ENCODE measurements at regions not wholly inside any gene's neighbourhood (a gene's known extent, or its start where the extent isn't known, plus 50 kb on each side); places are given as distances from the start of the nearest gene placed in this dataset.
"Not testable (repeated sequence)": the region's sequence is repeated elsewhere in the genome, so short reads cannot be mapped to it uniquely, and the experiment has no call there.

DNA sequence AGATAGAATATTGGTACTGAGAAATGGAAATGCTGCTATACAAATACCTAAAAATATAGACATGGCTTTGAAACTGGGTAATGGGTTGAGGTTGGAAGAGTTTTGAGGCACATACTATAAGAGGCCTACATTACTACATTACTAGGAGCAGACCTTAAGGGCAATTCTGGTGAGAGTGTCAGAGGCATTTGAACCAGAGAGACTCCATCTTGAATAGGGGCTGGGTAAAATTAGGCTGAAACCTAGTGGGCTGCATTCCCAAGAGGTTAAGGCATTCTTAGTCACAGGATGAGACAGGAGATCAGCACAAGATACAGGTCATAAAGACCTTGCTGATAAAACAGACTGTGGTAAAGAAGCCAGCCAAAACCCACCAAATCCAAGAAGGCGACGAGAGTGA lies 104.6 kb upstream of the ADRA1B start:
- no peaks in the 10 kb centered on the region for H3K36me3 ChIP-seq (ENCODE audit: control insufficient read depth in 2 of 2, insufficient read depth in 2 of 2, low read length in 2 of 2)
- no peaks in the 10 kb centered on the region for H3K4me1 ChIP-seq (ENCODE audit: control insufficient read depth, insufficient read depth, low read length)
- no peak overlapping the region for H3K4me3 ChIP-seq (ENCODE audit: low read length in 2 of 2)
- no peak overlapping the region for H3K27ac ChIP-seq (ENCODE audit: low read length)
- no peak overlapping the region for H3K9ac ChIP-seq (ENCODE audit: low read length in 2 of 2)
- peaks cover 0 to 2% of the 10 kb centered on the region in 2 donors for H3K27me3 ChIP-seq (ENCODE audit: control insufficient read depth in 1 of 2, insufficient read depth in 2 of 2, low read length in 2 of 2)
- H3K9me3 ChIP-seq (ENCODE audit: control insufficient read depth in 2 of 2, low read length in 2 of 2) = no peaks in the 10 kb centered on the region

- H3K4me3 ChIP-seq (ENCODE audit: low read length in 2 of 2); H3K27ac ChIP-seq (ENCODE audit: low read length); H3K27me3 ChIP-seq (ENCODE audit: control insufficient read depth in 1 of 2, insufficient read depth in 2 of 2, low read length in 2 of 2); H3K36me3 ChIP-seq (ENCODE audit: control insufficient read depth in 2 of 2, insufficient read depth in 2 of 2, low read length in 2 of 2); H3K9me3 ChIP-seq (ENCODE audit: control insufficient read depth in 2 of 2, low read length in 2 of 2); H3K4me1 ChIP-seq (ENCODE audit: control insufficient read depth, insufficient read depth, low read length); H3K9ac ChIP-seq (ENCODE audit: low read length in 2 of 2): not testable (repeated sequence)
Measured at GRCh38 chr5:159812759-159813158, 103.5 kb upstream of the ADRA1B start.

GRCh38 chr5:159814222-159814621 lies 102.1 kb upstream of the ADRA1B start:
- no peak overlapping the region for H3K9ac ChIP-seq (ENCODE audit: low read length in 2 of 2)
- H3K36me3 ChIP-seq (ENCODE audit: control insufficient read depth in 2 of 2, insufficient read depth in 2 of 2, low read length in 2 of 2) = no peaks in the 10 kb centered on the region
- H3K27ac ChIP-seq (ENCODE audit: low read length) = no peak overlapping the region
- peaks cover 0 to 2% of the 10 kb centered on the region in 2 donors for H3K27me3 ChIP-seq (ENCODE audit: control insufficient read depth in 1 of 2, insufficient read depth in 2 of 2, low read length in 2 of 2)
- H3K9me3 ChIP-seq (ENCODE audit: control insufficient read depth in 2 of 2, low read length in 2 of 2) = no peaks in the 10 kb centered on the region
- no peak overlapping the region for H3K4me3 ChIP-seq (ENCODE audit: low read length in 2 of 2)
- peaks cover 3% of the 10 kb centered on the region for H3K4me1 ChIP-seq (ENCODE audit: control insufficient read depth, insufficient read depth, low read length)

DNA sequence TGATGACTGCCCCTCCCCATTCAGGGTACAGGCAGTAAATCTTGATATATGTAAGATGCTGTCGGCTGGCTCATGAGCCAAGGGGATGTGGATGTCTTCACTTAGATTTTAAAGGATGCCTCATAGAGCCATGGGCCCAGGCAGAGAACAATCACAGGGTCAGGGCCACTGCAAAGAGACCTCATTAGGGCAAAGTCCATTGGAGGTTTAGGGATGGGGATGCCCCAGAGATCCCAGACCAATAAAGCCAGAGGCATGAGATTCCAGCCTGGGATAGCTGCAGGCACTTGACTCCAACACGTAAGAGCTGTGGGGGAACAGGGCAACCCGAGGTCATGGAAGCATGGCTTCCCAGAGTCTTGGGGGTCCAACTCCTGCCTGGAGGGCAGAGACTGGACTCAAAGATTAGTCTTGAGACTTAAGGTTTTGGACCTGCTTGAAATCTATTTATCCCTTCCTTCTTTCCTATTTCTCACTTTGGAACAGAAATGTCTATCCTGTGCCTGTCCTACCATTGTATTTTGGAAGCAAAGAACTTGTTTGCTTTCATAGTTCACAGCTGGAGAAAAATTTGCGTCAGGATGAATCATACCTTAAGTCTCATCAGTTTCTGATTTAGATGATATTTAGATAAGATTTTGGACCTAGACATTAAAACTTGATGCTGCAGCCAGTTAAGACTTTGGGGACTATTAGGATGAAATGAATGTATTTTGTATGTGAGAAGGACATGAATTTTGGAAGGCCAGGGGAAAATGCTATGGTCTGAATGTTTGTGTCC lies 101.3 kb upstream of the ADRA1B start:
- Histone ChIP-seq H3K4me3 (ENCODE audit: low read length in 2 of 2) (no peak overlapping the region), H3K27ac (ENCODE audit: low read length) (no peak overlapping the region), H3K27me3 (ENCODE audit: control insufficient read depth in 1 of 2, insufficient read depth in 2 of 2, low read length in 2 of 2) (peaks cover 0 to 2% of the 10 kb centered on the region in 2 donors), H3K36me3 (ENCODE audit: control insufficient read depth in 2 of 2, insufficient read depth in 2 of 2, low read length in 2 of 2) (no peaks in the 10 kb centered on the region), H3K9ac (ENCODE audit: low read length in 2 of 2) (no peak overlapping the region), H3K4me1 (ENCODE audit: control insufficient read depth, insufficient read depth, low read length) (peaks cover 8% of the 10 kb centered on the region), H3K9me3 (ENCODE audit: control insufficient read depth in 2 of 2, low read length in 2 of 2) (no peaks in the 10 kb centered on the region)

DNA sequence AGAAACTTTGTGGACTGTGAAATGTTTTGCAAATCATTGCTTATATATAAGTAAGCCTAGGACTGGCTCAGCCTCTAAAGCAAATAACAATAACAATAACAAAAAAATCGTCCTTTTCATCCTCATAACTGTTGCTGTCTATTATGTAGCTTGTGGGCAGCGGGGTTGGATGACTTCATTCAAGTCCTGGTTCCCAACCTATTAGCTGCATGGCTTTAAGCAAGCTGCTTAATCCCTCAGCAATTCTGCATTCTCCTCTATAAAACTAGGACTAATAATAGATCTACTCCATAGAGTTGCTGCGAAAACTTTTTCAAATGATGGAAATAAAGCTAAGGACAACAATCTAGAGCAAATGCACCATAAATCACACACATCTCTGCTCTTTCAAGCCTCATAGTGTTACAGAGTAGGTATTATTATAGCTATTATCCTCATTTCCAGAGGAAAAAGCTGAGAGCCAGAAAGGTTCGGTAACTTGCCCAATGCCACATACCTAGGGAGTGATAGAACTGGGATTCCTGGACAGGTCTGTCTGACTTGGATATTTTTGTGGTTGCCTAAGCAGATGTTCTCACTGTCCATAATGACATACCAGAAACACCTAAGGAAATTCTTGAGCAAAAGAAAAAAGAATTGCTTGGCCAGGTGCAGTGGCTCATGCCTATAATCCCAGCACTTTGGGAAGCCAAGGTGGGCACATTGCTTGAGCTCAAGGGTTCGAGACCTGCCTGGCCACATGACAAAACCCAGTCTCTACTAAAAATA lies 98.8 kb upstream of the ADRA1B start:
- Histone ChIP-seq H3K9ac (ENCODE audit: low read length in 2 of 2) (no peak overlapping the region), H3K4me3 (ENCODE audit: low read length in 2 of 2) (no peak overlapping the region), H3K36me3 (ENCODE audit: control insufficient read depth in 2 of 2, insufficient read depth in 2 of 2, low read length in 2 of 2) (no peaks in the 10 kb centered on the region), H3K4me1 (ENCODE audit: control insufficient read depth, insufficient read depth, low read length) (peaks cover 8% of the 10 kb centered on the region), H3K27me3 (ENCODE audit: control insufficient read depth in 1 of 2, insufficient read depth in 2 of 2, low read length in 2 of 2) (peaks cover 0 to 2% of the 10 kb centered on the region in 2 donors), H3K27ac (ENCODE audit: low read length) (no peak overlapping the region), H3K9me3 (ENCODE audit: control insufficient read depth in 2 of 2, low read length in 2 of 2) (no peaks in the 10 kb centered on the region)

DNA sequence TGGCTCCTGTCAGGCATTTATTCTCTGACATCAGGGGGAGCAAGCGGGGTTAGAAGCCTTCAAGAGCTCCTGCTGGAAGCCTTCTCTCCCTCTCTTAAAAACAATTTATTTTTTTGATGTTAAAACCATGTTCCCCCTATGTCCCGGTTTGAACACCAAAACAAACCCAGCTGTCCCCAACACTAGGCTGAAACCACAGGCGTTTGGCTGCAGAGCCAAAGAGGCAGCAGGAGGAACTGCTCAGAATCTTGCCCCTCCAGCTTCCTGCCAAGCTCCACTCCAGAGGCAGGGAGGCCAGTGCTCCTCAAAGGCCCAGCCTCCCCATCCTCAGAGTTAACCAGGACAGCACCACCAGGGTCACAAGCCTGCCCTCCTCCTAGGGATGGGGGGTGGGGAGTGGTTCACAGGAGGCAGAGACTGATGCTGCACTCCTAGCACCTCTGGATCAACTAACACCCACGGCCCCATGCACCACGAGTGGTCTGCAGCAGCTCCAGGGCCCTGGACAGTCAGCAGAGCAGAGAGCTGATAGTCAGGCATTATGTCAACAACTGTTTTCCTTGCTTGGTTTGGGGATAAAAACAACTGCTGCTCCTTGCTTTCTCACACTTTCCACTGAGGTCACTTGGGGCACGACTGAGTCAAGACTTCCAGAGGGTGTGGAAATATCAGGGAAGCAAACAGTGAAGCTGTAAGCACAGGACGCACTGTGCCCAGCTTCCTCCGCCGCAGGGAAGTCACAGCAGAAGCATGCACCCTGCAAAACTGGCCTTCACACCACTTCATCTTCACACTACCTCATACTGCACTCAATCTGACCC lies 96.5 kb upstream of the ADRA1B start:
- H3K36me3 ChIP-seq (ENCODE audit: control insufficient read depth in 2 of 2, insufficient read depth in 2 of 2, low read length in 2 of 2) = no peaks in the 10 kb centered on the region

DNA sequence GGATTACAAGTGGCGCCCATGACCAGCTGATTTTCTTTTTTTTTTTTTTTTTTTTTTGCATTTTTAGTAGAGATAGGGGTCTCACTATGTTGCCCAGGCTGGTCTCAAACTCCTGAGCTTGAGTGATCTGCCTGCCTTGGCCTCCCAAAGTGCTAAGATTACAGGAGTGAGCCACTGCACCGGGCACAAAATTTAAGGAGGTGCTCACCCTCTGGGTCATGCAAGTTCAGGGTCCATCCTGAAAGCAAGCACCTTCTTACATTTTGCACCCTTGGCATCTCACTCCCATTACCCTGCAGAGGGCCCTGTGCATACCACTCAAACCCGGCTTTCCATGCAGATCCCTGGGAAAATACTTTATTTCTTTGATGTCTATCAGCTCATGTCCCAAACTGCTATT lies 95.6 kb upstream of the ADRA1B start:
- H3K27ac ChIP-seq (ENCODE audit: low read length) = no peak overlapping the region
- no peaks in the 10 kb centered on the region for H3K36me3 ChIP-seq (ENCODE audit: control insufficient read depth in 2 of 2, insufficient read depth in 2 of 2, low read length in 2 of 2)
- peaks cover 8% of the 10 kb centered on the region for H3K4me1 ChIP-seq (ENCODE audit: control insufficient read depth, insufficient read depth, low read length)
- no peak overlapping the region for H3K9ac ChIP-seq (ENCODE audit: low read length in 2 of 2)
- no peak overlapping the region for H3K4me3 ChIP-seq (ENCODE audit: low read length in 2 of 2)
- no peaks in the 10 kb centered on the region for H3K9me3 ChIP-seq (ENCODE audit: control insufficient read depth in 2 of 2, low read length in 2 of 2)
- H3K27me3 ChIP-seq (ENCODE audit: control insufficient read depth in 1 of 2, insufficient read depth in 2 of 2, low read length in 2 of 2) = peaks cover 0 to 2% of the 10 kb centered on the region in 2 donors

More for the DNA sequence above, 96.5 kb upstream of the ADRA1B start:
- Histone ChIP-seq H3K9ac (ENCODE audit: low read length in 2 of 2) (no peak overlapping the region), H3K4me1 (ENCODE audit: control insufficient read depth, insufficient read depth, low read length) (peaks cover 8% of the 10 kb centered on the region), H3K27ac (ENCODE audit: low read length) (no peak overlapping the region), H3K9me3 (ENCODE audit: control insufficient read depth in 2 of 2, low read length in 2 of 2) (no peaks in the 10 kb centered on the region), H3K27me3 (ENCODE audit: control insufficient read depth in 1 of 2, insufficient read depth in 2 of 2, low read length in 2 of 2) (peaks cover 0 to 2% of the 10 kb centered on the region in 2 donors), H3K4me3 (ENCODE audit: low read length in 2 of 2) (no peak overlapping the region)

DNA sequence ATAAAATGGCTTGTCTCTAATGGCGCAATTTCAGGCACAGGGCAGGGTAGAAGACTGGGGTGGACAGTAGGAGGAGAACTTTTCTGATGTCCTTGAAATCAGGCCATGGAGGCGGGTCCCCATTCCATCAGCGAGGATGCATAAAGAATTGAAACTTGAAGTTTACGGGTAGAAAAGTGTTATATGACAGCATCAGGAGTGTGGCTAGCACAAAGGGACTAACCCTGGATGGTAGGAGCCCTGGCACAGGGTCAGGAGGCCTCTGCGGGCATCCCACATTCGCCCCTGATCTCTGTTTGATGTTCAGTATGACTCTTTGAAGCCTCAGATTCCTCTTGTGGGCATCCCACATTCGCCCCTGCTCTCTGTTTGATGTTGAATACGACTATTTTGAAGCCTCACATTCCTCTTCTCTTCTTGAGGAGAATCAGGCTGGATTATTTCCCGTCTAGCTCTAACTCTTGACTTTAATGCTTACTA lies 94.8 kb upstream of the ADRA1B start:
- H3K27me3 ChIP-seq (ENCODE audit: control insufficient read depth in 1 of 2, insufficient read depth in 2 of 2, low read length in 2 of 2) = peaks cover 0 to 2% of the 10 kb centered on the region in 2 donors
- no peak overlapping the region for H3K9ac ChIP-seq (ENCODE audit: low read length in 2 of 2)
- no peak overlapping the region for H3K27ac ChIP-seq (ENCODE audit: low read length)
- H3K36me3 ChIP-seq (ENCODE audit: control insufficient read depth in 2 of 2, insufficient read depth in 2 of 2, low read length in 2 of 2) = no peaks in the 10 kb centered on the region
- no peaks in the 10 kb centered on the region for H3K9me3 ChIP-seq (ENCODE audit: control insufficient read depth in 2 of 2, low read length in 2 of 2)
- no peak overlapping the region for H3K4me3 ChIP-seq (ENCODE audit: low read length in 2 of 2)
- H3K4me1 ChIP-seq (ENCODE audit: control insufficient read depth, insufficient read depth, low read length) = peaks cover 8% of the 10 kb centered on the region

- Histone ChIP-seq H3K9me3 (ENCODE audit: control insufficient read depth in 2 of 2, low read length in 2 of 2) (no peaks in the 10 kb centered on the region), H3K27ac (ENCODE audit: low read length) (no peak overlapping the region), H3K36me3 (ENCODE audit: control insufficient read depth in 2 of 2, insufficient read depth in 2 of 2, low read length in 2 of 2) (no peaks in the 10 kb centered on the region), H3K9ac (ENCODE audit: low read length in 2 of 2) (no peak overlapping the region), H3K4me3 (ENCODE audit: low read length in 2 of 2) (no peak overlapping the region), H3K27me3 (ENCODE audit: control insufficient read depth in 1 of 2, insufficient read depth in 2 of 2, low read length in 2 of 2) (peaks cover 0 to 2% of the 10 kb centered on the region in 2 donors), H3K4me1 (ENCODE audit: control insufficient read depth, insufficient read depth, low read length) (peaks cover 3% of the 10 kb centered on the region)
Measured at GRCh38 chr5:159824188-159825161, 91.8 kb upstream of the ADRA1B start.

All from stomach smooth muscle (tissue), 2 donors.